GM21528 (cell line): ENCODE measurements at regions not wholly inside any gene's neighbourhood (a gene's known extent, or its start where the extent isn't known, plus 50 kb on each side); places are given as distances from the start of the nearest gene placed in this dataset.
A peak's percentile ranks its signal among the peaks of the same experiment; 100 is the strongest.
"Not testable (repeated sequence)": the region's sequence is repeated elsewhere in the genome, so short reads cannot be mapped to it uniquely, and the experiment has no call there.

Source experiments
- ATAC-seq: cut with Tn5 transposase; IDR thresholded peaks from one replicate; pipeline ENCODE4 v1.9.1; 2021; ENCODE audit warnings: mild to moderate bottlenecking, moderate library complexity; ENCODE audit not compliant: unreplicated experiment, low FRiP score

GRCh38 chr18:46224181-46224775, 120.1 kb downstream of the HAUS1 start:
- no peak for ATAC-seq

GRCh38 chr18:46226461-46226860, 122.3 kb downstream of the HAUS1 start:
- no peak for ATAC-seq

- not testable (repeated sequence) for ATAC-seq
Observed at GRCh38 chr18:46229641-46230040, 125.5 kb downstream of the HAUS1 start.

GRCh38 chr18:46236156-46236555, 132.0 kb downstream of the HAUS1 start:
- ATAC-seq: no peak

GRCh38 chr18:46237891-46238290, 133.7 kb downstream of the HAUS1 start:
- no peak for ATAC-seq

GRCh38 chr18:46239549-46239948, 135.4 kb downstream of the HAUS1 start:
- ATAC-seq: no peak

- ATAC-seq: no peak
Observed at GRCh38 chr18:46239998-46240397, 135.8 kb downstream of the HAUS1 start.

GRCh38 chr18:46241393-46241792, 137.2 kb downstream of the HAUS1 start:
- ATAC-seq: not testable (repeated sequence)

- ATAC-seq: no peak
Observed at GRCh38 chr18:46242183-46242582, 138.0 kb downstream of the HAUS1 start.

- no peak for ATAC-seq
Observed at GRCh38 chr18:46243095-46243494, 138.9 kb downstream of the HAUS1 start.

- no peak for ATAC-seq
Observed at GRCh38 chr18:46243673-46244072, 139.5 kb downstream of the HAUS1 start.

GRCh38 chr18:46246101-46246500, 141.9 kb downstream of the HAUS1 start:
- no peak for ATAC-seq

- ATAC-seq: no peak
Observed at GRCh38 chr18:46247942-46248341, 143.8 kb downstream of the HAUS1 start.

GRCh38 chr18:46250084-46250811, 146.1 kb downstream of the HAUS1 start:
- peak; percentile 96 for ATAC-seq

- peak; percentile 25 for ATAC-seq
Observed at GRCh38 chr18:46250812-46251173, 146.6 kb downstream of the HAUS1 start.

GRCh38 chr18:46252759-46253158, 148.6 kb downstream of the HAUS1 start:
- no peak for ATAC-seq

- no peak for ATAC-seq
Observed at GRCh38 chr18:46253498-46253897, 149.3 kb downstream of the HAUS1 start.

- ATAC-seq: no peak
Observed at GRCh38 chr18:46256078-46256477, 151.9 kb downstream of the HAUS1 start.

GRCh38 chr18:46257366-46257765, 153.2 kb downstream of the HAUS1 start:
- no peak for ATAC-seq

- no peak for ATAC-seq
Observed at GRCh38 chr18:46260016-46260878, 156.1 kb downstream of the HAUS1 start.

- no peak for ATAC-seq
Observed at GRCh38 chr18:46260879-46261143, 156.6 kb downstream of the HAUS1 start.

- no peak for ATAC-seq
Observed at GRCh38 chr18:46261799-46262198, 157.6 kb downstream of the HAUS1 start.
